GM12878 (cell line): ENCODE measurements at regions not wholly inside any gene's neighbourhood (a gene's known extent, or its start where the extent isn't known, plus 50 kb on each side); places are given as distances from the start of the nearest gene placed in this dataset.

Experiments used
- ATAC-seq: fragments of 200-7000 bp; cut with Tn5 transposase; 3 replicates; pipeline ENCODE4 v1.9.1; 2020; ENCODE audit warnings: mild to moderate bottlenecking, moderate library complexity
- BruUV-seq: library from RNA; stranded (reverse); fragments of 400-500 nt; replicated peaks from 2 replicates; lab custom pipeline; 2021; lab: Mats Ljungman, UMichigan
- CTCF ChIA-PET: fragments of 300-600 bp; sonication (Branson Sonifier 250); formaldehyde crosslinking; extraction: SDS; loops from one replicate; lab custom pipeline; 2021; ENCODE audit warnings: inconsistent platforms; lab: Yijun Ruan, JAX
- POLR2A ChIA-PET: fragments of 350-600 bp; formaldehyde crosslinking; extraction: SDS; loops from one replicate; lab custom pipeline; 2021; ENCODE audit warnings: inconsistent platforms; lab: Charles Lee
- RAD21 ChIA-PET: fragments of 300-600 bp; sonication (Branson Sonifier 250); formaldehyde crosslinking; loops from one replicate; lab custom pipeline; 2023; ENCODE audit warnings: antibody characterized with exemption; ENCODE audit not compliant: unreplicated experiment; lab: Charles Lee
- SMC1A ChIA-PET: fragments of 300-600 bp; sonication (Branson Sonifier 250); formaldehyde crosslinking; loops from one replicate; lab custom pipeline; 2023; ENCODE audit not compliant: unreplicated experiment, uncharacterized antibody; lab: Charles Lee
- DNase-seq: peaks from one replicate; pipeline ENCODE4 v3.0.0-alpha.2; 2011; ENCODE audit warnings: low read depth, low spot score
- FAIRE-seq: peaks from 3 replicates; lab custom pipeline; 2011; peaks lifted over from hg19 to GRCh38; lab: Jason Lieb, UNC
- H2AFZ ChIP-seq: 2 replicates; pipeline ENCODE4 v1.6.0; 2011; ENCODE audit warnings: low read depth, low read length, control low read depth; ENCODE audit not compliant: control insufficient read depth
- H3K27ac ChIP-seq: 2 replicates; pipeline ENCODE4 v1.5.1; 2011; ENCODE audit warnings: control low read depth; ENCODE audit not compliant: control insufficient read depth, insufficient read depth
- H3K27me3 ChIP-seq, 2 experiments: replicated peaks in 1 of 2; 2 replicates each; pipeline versions ENCODE4 v1.6.0 to v1.6.1; 2011; ENCODE audit warnings: low read length in 1 of 2; ENCODE audit not compliant: control insufficient read depth in 2 of 2, insufficient read depth in 2 of 2
- H3K36me3 ChIP-seq, 2 experiments: 2 replicates each; pipeline ENCODE4 v1.5.1; 2011; ENCODE audit warnings: low read length in 1 of 2; ENCODE audit not compliant: control insufficient read depth in 2 of 2, insufficient read depth in 2 of 2
- H3K4me1 ChIP-seq: 2 replicates; pipeline ENCODE4 v1.6.1; 2011; ENCODE audit warnings: mild to moderate bottlenecking, low read length, moderate library complexity, mixed read lengths; ENCODE audit not compliant: control insufficient read depth, insufficient read depth
- H3K4me2 ChIP-seq: 2 replicates; pipeline ENCODE4 v1.6.0; 2011; ENCODE audit warnings: control low read depth; ENCODE audit not compliant: control insufficient read depth, insufficient read depth
- H3K4me3 ChIP-seq: fragments of 200-600 bp; sonication (generic); 2 replicates; pipeline ENCODE4 v1.5.1; 2016
- H3K79me2 ChIP-seq: 2 replicates; pipeline ENCODE4 v1.6.0; 2011; ENCODE audit warnings: low read length; ENCODE audit not compliant: control insufficient read depth, insufficient read depth
- H3K9ac ChIP-seq: 2 replicates; pipeline ENCODE4 v1.8.0; 2011; ENCODE audit warnings: low read length, control low read depth, mixed read lengths; ENCODE audit not compliant: control insufficient read depth, insufficient read depth
- H3K9me3 ChIP-seq: replicated peaks from 3 replicates; pipeline ENCODE4 v1.5.1; 2011; ENCODE audit warnings: mild to moderate bottlenecking, low read length; ENCODE audit not compliant: control insufficient read depth, insufficient read depth
- H4K20me1 ChIP-seq: 2 replicates; pipeline ENCODE4 v1.6.0; 2011; ENCODE audit not compliant: control insufficient read depth, insufficient read depth
- ATF7 ChIP-seq: fragments of 450-650 bp; IDR thresholded peaks from 2 replicates; pipeline ENCODE4 v1.6.1; 2016; ENCODE audit warnings: low read depth, mild to moderate bottlenecking
- EZH2 ChIP-seq: IDR thresholded peaks from 2 replicates; pipeline ENCODE4 v1.6.1; 2012; ENCODE audit warnings: low read depth, mild to moderate bottlenecking, control low read depth, inconsistent platforms, low read length, borderline replicate concordance; ENCODE audit not compliant: control insufficient read depth
- IKZF2 ChIP-seq, 2 experiments: fragments of 450-650 bp; IDR thresholded peaks; 2 replicates each; pipeline ENCODE4 v1.6.1; 2017; ENCODE audit warnings: mild to moderate bottlenecking in 2 of 2, moderate library complexity in 2 of 2
- KLF5 ChIP-seq: fragments of 450-650 bp; IDR thresholded peaks from 2 replicates; pipeline ENCODE4 v1.6.1; 2014; ENCODE audit warnings: mild to moderate bottlenecking; ENCODE audit not compliant: partially characterized antibody
- MTA2 ChIP-seq: fragments of 450-650 bp; IDR thresholded peaks from 2 replicates; pipeline ENCODE4 v1.6.1; 2016; ENCODE audit warnings: low read depth, mild to moderate bottlenecking, moderate library complexity
- MYC ChIP-seq: IDR thresholded peaks from 2 replicates; pipeline ENCODE4 v1.6.1; 2011; ENCODE audit warnings: mild to moderate bottlenecking, low read length, moderate library complexity, inconsistent platforms; ENCODE audit not compliant: insufficient read depth, insufficient replicate concordance, insufficient read length, severe bottlenecking
- POLR2AphosphoS2 ChIP-seq: IDR thresholded peaks from 2 replicates; pipeline ENCODE4 v1.6.1; 2011; ENCODE audit warnings: low read depth, mild to moderate bottlenecking, low read length, improper control_type of control experiment, moderate library complexity
- RAD51 ChIP-seq: fragments of 450-650 bp; IDR thresholded peaks from 2 replicates; pipeline ENCODE4 v1.6.1; 2016; ENCODE audit warnings: moderate library complexity, mild to moderate bottlenecking, inconsistent platforms
- RBBP5 ChIP-seq: fragments of 200-600 bp; sonication (generic); conservative IDR thresholded peaks from 2 replicates; pipeline ENCODE4 v1.6.1; 2016
- RCOR1 ChIP-seq: conservative IDR thresholded peaks from 2 replicates; pipeline ENCODE4 v1.6.1; 2012; ENCODE audit warnings: low read depth, low read length, improper control_type of control experiment
- SMARCA5 ChIP-seq: fragments of 450-650 bp; IDR thresholded peaks from 2 replicates; pipeline ENCODE4 v1.6.1; 2017; ENCODE audit warnings: mild to moderate bottlenecking
- TAF1 ChIP-seq: IDR thresholded peaks from 2 replicates; pipeline ENCODE4 v1.6.1; 2011; ENCODE audit warnings: mild to moderate bottlenecking, low read depth, low read length, borderline replicate concordance
- WGBS: methylation state at CpG from one replicate; pipeline ENCODE4 v1.1.6; 2016; ENCODE audit warnings: low lambda C conversion rate; ENCODE audit not compliant: insufficient replicate concordance, insufficient coverage; ENCODE audit errors: missing lambda C conversion rate; 5-methylcytosine and 5-hydroxymethylcytosine counted together
- in situ Hi-C: fragments of 300-500 bp; cut with MboI; formaldehyde crosslinking; loops from 9 replicates; pipeline ENCODE4 v1.14.3; 2018; ENCODE audit warnings: mixed read lengths
- intact Hi-C: fragments of 100-400 bp; cut with micrococcal nuclease; formaldehyde crosslinking; loops from one replicate; pipeline ENCODE4 v1.14.2; 2022; ENCODE audit not compliant: unreplicated experiment
- TF ChIP-seq, protein P1 (sequence below): fragments of 450-650 bp; IDR thresholded peaks from 2 replicates; pipeline ENCODE4 v1.6.1; 2017; ENCODE audit warnings: mild to moderate bottlenecking, moderate library complexity
- TF ChIP-seq, protein P2 (sequence below): IDR thresholded peaks from 2 replicates; pipeline ENCODE4 v1.6.1; 2011; ENCODE audit warnings: low read depth, mild to moderate bottlenecking, low read length, moderate library complexity, borderline replicate concordance; ENCODE audit errors: extremely low read depth
- TF ChIP-seq, protein P3 (sequence below): IDR thresholded peaks from 2 replicates; pipeline ENCODE4 v1.6.1; 2012; ENCODE audit warnings: mild to moderate bottlenecking, low read depth, low read length

GRCh38 chr10:3976718-3977117 lies 191.7 kb upstream of the KLF6 start (continued):
- TF ChIP-seq, protein P1, sequence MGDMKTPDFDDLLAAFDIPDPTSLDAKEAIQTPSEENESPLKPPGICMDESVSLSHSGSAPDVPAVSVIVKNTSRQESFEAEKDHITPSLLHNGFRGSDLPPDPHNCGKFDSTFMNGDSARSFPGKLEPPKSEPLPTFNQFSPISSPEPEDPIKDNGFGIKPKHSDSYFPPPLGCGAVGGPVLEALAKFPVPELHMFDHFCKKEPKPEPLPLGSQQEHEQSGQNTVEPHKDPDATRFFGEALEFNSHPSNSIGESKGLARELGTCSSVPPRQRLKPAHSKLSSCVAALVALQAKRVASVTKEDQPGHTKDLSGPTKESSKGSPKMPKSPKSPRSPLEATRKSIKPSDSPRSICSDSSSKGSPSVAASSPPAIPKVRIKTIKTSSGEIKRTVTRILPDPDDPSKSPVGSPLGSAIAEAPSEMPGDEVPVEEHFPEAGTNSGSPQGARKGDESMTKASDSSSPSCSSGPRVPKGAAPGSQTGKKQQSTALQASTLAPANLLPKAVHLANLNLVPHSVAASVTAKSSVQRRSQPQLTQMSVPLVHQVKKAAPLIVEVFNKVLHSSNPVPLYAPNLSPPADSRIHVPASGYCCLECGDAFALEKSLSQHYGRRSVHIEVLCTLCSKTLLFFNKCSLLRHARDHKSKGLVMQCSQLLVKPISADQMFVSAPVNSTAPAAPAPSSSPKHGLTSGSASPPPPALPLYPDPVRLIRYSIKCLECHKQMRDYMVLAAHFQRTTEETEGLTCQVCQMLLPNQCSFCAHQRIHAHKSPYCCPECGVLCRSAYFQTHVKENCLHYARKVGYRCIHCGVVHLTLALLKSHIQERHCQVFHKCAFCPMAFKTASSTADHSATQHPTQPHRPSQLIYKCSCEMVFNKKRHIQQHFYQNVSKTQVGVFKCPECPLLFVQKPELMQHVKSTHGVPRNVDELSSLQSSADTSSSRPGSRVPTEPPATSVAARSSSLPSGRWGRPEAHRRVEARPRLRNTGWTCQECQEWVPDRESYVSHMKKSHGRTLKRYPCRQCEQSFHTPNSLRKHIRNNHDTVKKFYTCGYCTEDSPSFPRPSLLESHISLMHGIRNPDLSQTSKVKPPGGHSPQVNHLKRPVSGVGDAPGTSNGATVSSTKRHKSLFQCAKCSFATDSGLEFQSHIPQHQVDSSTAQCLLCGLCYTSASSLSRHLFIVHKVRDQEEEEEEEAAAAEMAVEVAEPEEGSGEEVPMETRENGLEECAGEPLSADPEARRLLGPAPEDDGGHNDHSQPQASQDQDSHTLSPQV = no peak

DNA sequence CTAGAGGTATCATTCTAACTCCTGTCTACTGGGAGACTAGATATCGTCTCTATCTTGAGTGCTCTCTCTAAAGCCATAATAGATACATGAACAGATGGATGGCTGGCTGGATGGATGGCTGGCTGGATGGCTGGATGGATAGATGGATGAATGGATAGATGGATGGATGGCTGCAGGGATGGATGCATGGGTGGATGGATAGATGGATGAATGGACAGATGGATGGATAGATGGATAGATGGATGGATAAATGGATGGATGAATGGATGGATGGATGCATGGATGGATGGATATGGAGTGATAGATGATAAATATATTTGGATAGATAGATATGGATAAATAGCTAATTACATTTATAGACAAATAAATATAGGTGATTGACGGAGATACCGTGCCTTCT lies 191.2 kb upstream of the KLF6 start:
- in situ Hi-C loops = no loop called here

More for the DNA sequence above, 191.2 kb upstream of the KLF6 start:
- 78% methylated on average over 3 of the region's 3 CpGs for whole genome bisulfite sequencing
- no peak for DNase-seq
- intact Hi-C loops = no loop called here
- Histone ChIP-seq H3K79me2 (no peaks in the 10 kb centered on the region), H3K9me3 (peaks cover 3% of the 10 kb centered on the region; the same call in 1 of the 3 replicates), H3K4me2 (no peak overlapping the region), H3K27ac (no peak overlapping the region), H3K27me3 (no peaks in the 10 kb centered on the region), H3K9ac (no peak overlapping the region), H2AFZ (no peak overlapping the region), H3K4me1 (peaks cover 2% of the 10 kb centered on the region; the same call in 1 of the 2 replicates), H4K20me1 (no peaks in the 10 kb centered on the region), H3K36me3 (no peaks in the 10 kb centered on the region), H3K4me3 (no peak overlapping the region)
- BruUV-seq = no TSS peak
- no peak for FAIRE-seq
- ChIA-PET CTCF (no interaction called here), POLR2A (no interaction called here), RAD21 (no interaction called here), SMC1A (interaction anchor here (0.8 kb wide), 1 partner anchor 74 kb away, joined by 3 read pairs; no protein-coding TSS in a partner anchor)
- ATAC-seq = no peak
- TF ChIP-seq, protein P2, sequence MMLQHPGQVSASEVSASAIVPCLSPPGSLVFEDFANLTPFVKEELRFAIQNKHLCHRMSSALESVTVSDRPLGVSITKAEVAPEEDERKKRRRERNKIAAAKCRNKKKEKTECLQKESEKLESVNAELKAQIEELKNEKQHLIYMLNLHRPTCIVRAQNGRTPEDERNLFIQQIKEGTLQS = no peak
- no peak for TF ChIP-seq MTA2
- no peak for TF ChIP-seq RBBP5
- no peak for TF ChIP-seq IKZF2 (IDR thresholded peaks at IDR 0.05)
- TF ChIP-seq TAF1 = no peak
- TF ChIP-seq POLR2AphosphoS2 = no peak
- no peak for TF ChIP-seq SMARCA5
- TF ChIP-seq KLF5 = no peak
- no peak for TF ChIP-seq MYC
- no peak for TF ChIP-seq ATF7
- TF ChIP-seq RAD51 = no peak
- no peak for TF ChIP-seq RCOR1
- TF ChIP-seq, protein P3, sequence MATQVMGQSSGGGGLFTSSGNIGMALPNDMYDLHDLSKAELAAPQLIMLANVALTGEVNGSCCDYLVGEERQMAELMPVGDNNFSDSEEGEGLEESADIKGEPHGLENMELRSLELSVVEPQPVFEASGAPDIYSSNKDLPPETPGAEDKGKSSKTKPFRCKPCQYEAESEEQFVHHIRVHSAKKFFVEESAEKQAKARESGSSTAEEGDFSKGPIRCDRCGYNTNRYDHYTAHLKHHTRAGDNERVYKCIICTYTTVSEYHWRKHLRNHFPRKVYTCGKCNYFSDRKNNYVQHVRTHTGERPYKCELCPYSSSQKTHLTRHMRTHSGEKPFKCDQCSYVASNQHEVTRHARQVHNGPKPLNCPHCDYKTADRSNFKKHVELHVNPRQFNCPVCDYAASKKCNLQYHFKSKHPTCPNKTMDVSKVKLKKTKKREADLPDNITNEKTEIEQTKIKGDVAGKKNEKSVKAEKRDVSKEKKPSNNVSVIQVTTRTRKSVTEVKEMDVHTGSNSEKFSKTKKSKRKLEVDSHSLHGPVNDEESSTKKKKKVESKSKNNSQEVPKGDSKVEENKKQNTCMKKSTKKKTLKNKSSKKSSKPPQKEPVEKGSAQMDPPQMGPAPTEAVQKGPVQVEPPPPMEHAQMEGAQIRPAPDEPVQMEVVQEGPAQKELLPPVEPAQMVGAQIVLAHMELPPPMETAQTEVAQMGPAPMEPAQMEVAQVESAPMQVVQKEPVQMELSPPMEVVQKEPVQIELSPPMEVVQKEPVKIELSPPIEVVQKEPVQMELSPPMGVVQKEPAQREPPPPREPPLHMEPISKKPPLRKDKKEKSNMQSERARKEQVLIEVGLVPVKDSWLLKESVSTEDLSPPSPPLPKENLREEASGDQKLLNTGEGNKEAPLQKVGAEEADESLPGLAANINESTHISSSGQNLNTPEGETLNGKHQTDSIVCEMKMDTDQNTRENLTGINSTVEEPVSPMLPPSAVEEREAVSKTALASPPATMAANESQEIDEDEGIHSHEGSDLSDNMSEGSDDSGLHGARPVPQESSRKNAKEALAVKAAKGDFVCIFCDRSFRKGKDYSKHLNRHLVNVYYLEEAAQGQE = no peak
- TF ChIP-seq EZH2 = no peak
